ENCODE measurements at regions not wholly inside any gene's neighbourhood (a gene's known extent, or its start where the extent isn't known, plus 50 kb on each side); places are given as distances from the start of the nearest gene placed in this dataset.

DNA sequence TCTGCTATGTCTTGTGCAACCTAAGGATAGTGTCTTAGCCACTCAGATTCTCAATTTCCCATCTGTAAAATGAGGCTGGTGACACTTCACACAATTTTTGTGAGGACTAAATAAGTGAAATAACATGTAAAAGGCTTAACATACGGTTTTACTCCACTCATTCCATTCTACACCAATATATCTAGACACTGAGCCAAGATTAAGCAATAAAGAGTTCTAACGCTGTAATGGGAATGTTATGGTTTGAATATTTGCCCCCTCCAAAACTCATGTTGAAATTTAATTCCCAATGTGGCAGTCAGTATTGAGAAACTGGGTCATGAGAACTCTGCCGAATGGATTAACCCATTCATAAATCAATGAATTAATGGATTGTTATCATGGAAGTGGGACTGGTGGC, 301.0 kb downstream of the HACE1 start:
- Histone ChIP-seq H3K9me3 (replicated peaks in 1 of 3) (no peaks in the 10 kb centered on the region), H3K4me3 (no peak overlapping the region), H3K27me3 (no peaks in the 10 kb centered on the region), H3K36me3 (replicated peaks in 1 of 2) (no peaks in the 10 kb centered on the region), H3K4me1 (replicated peaks in 1 of 2) (peaks cover 0 to 7% of the 10 kb centered on the region in 2 donors), H3K27ac (no peak overlapping the region)
- TF ChIP-seq, protein P1, sequence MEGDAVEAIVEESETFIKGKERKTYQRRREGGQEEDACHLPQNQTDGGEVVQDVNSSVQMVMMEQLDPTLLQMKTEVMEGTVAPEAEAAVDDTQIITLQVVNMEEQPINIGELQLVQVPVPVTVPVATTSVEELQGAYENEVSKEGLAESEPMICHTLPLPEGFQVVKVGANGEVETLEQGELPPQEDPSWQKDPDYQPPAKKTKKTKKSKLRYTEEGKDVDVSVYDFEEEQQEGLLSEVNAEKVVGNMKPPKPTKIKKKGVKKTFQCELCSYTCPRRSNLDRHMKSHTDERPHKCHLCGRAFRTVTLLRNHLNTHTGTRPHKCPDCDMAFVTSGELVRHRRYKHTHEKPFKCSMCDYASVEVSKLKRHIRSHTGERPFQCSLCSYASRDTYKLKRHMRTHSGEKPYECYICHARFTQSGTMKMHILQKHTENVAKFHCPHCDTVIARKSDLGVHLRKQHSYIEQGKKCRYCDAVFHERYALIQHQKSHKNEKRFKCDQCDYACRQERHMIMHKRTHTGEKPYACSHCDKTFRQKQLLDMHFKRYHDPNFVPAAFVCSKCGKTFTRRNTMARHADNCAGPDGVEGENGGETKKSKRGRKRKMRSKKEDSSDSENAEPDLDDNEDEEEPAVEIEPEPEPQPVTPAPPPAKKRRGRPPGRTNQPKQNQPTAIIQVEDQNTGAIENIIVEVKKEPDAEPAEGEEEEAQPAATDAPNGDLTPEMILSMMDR (IDR thresholded peaks at IDR 0.05) = no peak
- TF ChIP-seq POLR2A (IDR thresholded peaks at IDR 0.05) = no peak
- intact Hi-C loops (cut with DNase I) = no loop called here
- 55 to 70% (median 65%) methylated on average over 3 of the region's 3 CpGs for WGBS, 4 donors
- DNase-seq = no peak

DNA sequence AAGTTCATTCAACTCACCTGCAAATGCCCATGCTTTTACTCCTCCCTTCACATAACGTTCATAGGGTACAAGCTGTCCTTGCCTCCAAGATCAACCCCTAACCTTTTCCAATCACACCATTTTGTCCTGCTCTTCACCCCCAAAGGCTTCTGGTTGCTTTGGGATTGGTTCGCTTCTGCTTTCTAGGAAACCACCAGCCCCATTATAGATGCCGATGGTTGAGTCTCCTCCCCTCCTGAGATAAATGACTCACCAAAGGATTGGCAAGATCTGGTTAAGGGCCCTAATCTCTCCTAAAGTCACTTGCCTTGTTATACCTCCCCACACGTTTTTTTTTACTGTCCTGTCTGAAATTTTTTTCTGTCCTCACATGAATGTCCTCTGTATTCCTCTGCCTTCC, 311.4 kb downstream of the HACE1 start:
- H3K4me3 ChIP-seq = no peak overlapping the region
- H3K27ac ChIP-seq = no peak overlapping the region
- no peaks in the 10 kb centered on the region for H3K9me3 ChIP-seq (replicated peaks in 1 of 3)
- TF ChIP-seq, protein P1 (IDR thresholded peaks at IDR 0.05) = no peak
- TF ChIP-seq POLR2A (IDR thresholded peaks at IDR 0.05) = no peak
- 55 to 63% (median 58%) methylated on average over 4 of the region's 4 CpGs for WGBS, 4 donors
- no peak for DNase-seq
- intact Hi-C loops (cut with DNase I) = no loop called here
- no peaks in the 10 kb centered on the region for H3K27me3 ChIP-seq
- H3K36me3 ChIP-seq (replicated peaks in 1 of 2) = no peaks in the 10 kb centered on the region
- no peaks in the 10 kb centered on the region for H3K4me1 ChIP-seq (replicated peaks in 1 of 2)

DNA sequence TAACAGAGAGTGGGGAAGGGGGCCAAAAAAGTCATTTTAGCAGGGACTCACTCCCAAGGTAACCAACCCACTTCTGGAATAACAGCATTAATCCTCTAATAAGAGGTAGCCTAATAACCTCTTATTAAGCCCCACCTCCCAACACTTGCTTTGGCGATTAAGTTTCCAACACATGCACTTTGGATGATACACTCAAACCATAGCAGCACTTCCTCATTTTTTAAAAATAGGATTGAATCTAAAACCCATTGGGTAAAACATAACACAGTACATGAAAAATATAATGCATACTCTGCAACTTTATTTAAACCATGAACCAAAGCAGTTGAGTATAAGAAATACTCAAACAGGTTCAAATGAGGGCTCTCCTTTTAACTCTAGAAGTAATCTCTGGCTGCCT, 318.3 kb downstream of the HACE1 start:
- WGBS, 4 donors = 58 to 83% (median 80%) methylated on average over 1 of the region's 1 CpG
- no peaks in the 10 kb centered on the region for H3K36me3 ChIP-seq (replicated peaks in 1 of 2)

DNA sequence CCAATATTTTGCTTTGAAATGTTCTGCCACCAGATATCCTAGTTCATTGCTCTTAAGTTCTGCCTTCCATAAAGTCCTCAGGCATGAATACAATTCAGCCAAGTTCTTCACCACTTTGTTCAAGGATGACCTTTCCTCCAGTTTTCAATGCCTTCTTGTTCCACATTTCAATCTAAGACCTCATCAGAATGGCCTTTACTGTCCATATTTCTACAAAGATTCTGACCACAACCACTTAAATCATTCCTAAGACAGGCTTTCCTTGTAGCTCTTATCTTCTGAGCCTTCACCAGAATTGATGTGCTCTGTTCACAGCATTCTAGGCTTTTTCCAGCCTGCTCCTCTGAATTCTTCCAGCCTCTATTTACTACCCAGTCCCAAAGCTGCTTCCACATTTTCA, 319.0 kb downstream of the HACE1 start:
- Histone ChIP-seq H3K36me3 (replicated peaks in 1 of 2) (no peaks in the 10 kb centered on the region), H3K27me3 (no peaks in the 10 kb centered on the region), H3K4me1 (replicated peaks in 1 of 2) (peaks cover 0 to 4% of the 10 kb centered on the region in 2 donors), H3K4me3 (no peak overlapping the region), H3K9me3 (replicated peaks in 1 of 3) (no peaks in the 10 kb centered on the region), H3K27ac (peak overlapping the region in 1 of 5 donors; percentile 25)
- intact Hi-C loops (cut with DNase I) = no loop called here
- DNase-seq = no peak
- TF ChIP-seq POLR2A (IDR thresholded peaks at IDR 0.05) = no peak
- TF ChIP-seq, protein P1 (IDR thresholded peaks at IDR 0.05) = no peak

More for the DNA sequence above, 318.3 kb downstream of the HACE1 start:
- H3K4me3 ChIP-seq = no peak overlapping the region
- no peak for TF ChIP-seq POLR2A (IDR thresholded peaks at IDR 0.05)
- TF ChIP-seq, protein P1 (IDR thresholded peaks at IDR 0.05) = no peak
- intact Hi-C loops (cut with DNase I) = no loop called here
- DNase-seq = no peak
- peaks cover 0 to 4% of the 10 kb centered on the region in 2 donors for H3K4me1 ChIP-seq (replicated peaks in 1 of 2)
- H3K27ac ChIP-seq = peak overlapping the region in 1 of 5 donors; percentile 25
- no peaks in the 10 kb centered on the region for H3K9me3 ChIP-seq (replicated peaks in 1 of 3)
- H3K27me3 ChIP-seq = no peaks in the 10 kb centered on the region
